ENCODE measurements at regions not wholly inside any gene's neighbourhood (a gene's known extent, or its start where the extent isn't known, plus 50 kb on each side); places are given as distances from the start of the nearest gene placed in this dataset.

DNA sequence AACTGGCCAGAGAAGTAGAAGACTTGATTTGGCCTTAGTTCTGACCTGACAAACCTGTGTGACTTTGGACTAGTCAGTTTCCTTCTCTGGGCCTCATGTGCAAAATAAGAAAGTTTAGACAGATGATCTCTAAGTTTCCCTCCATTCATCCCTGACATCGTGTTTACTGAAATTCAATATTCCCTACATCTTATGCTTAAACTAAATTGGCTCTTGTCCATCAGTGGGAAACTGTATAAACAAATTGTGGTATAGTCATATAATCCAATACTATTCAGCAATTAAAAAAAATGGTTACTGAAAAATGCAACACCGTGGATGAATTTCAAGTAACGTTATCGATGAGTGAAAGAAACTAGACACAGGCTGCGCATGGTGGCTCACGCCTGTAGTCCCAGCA lies 64.4 kb upstream of the HRH1 start:
- DNase-seq, result no peak

- DNase-seq, result no peak
Measured at GRCh38 chr3:11090551-11090950, 63.7 kb upstream of the HRH1 start.

DNA sequence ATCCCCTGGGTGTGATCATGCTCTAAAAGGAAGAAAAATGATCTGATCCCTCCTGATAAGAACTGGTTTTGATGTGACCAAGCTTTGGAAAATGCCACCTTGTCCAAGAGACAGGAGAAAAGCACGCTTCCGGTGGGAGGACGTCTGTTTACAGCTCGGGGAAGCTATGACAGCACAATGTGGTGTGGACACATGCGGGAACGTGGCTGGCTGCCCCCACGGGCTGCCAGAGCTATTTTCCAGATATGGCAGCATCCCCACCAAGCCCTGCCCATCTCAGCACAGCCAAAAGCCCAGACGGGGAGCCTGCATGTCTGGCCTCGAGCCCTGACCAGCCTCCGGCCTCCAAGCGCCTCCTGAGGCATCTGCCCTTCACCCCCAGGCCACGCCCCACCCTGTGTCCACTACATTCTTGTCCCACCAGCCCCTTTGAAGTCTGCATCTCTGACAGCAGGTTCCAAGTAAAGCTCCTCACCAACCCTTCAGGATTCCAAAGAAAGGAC lies 63.2 kb upstream of the HRH1 start:
- no peak for DNase-seq

DNA sequence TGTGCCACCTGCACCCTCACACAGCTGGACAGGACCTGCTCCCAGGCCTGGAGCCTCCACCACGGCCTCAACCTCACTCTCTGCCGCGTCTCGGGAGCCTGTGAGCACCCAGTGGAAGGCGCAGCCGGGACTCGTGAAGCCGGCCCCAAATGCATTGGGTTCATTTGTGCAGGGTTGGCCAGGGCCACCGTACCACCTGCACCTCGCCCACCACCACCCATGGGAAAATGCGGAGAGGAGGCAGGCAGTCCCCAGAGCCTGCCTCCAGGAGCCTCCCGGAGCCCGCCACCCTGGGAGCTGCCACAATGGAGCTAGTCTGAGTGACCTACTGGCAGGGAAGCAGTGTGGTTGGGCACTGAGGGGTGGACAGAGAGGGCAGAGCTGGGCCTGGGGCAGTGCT lies 62.5 kb upstream of the HRH1 start:
- DNase-seq, result no peak

GRCh38 chr3:11093823-11094340 lies 60.4 kb upstream of the HRH1 start:
- DNase-seq, result no peak

DNA sequence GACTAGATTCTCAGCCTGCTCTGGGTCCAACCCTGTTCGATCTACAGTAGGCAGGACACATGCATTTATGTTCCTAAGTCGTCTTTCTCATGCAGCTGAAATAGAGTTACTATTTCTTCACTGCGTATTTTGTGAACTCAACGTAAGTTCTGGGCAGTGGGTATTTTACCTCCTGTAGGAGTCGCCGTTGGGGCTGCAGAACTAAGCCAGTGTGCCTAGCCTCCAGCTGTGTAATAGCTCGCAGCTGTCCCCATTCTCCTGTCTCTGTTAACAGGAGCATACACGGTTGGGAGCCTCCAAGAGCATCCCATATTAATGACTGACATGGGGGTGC lies 58.4 kb upstream of the HRH1 start:
- peak; percentile 11 for DNase-seq

DNA sequence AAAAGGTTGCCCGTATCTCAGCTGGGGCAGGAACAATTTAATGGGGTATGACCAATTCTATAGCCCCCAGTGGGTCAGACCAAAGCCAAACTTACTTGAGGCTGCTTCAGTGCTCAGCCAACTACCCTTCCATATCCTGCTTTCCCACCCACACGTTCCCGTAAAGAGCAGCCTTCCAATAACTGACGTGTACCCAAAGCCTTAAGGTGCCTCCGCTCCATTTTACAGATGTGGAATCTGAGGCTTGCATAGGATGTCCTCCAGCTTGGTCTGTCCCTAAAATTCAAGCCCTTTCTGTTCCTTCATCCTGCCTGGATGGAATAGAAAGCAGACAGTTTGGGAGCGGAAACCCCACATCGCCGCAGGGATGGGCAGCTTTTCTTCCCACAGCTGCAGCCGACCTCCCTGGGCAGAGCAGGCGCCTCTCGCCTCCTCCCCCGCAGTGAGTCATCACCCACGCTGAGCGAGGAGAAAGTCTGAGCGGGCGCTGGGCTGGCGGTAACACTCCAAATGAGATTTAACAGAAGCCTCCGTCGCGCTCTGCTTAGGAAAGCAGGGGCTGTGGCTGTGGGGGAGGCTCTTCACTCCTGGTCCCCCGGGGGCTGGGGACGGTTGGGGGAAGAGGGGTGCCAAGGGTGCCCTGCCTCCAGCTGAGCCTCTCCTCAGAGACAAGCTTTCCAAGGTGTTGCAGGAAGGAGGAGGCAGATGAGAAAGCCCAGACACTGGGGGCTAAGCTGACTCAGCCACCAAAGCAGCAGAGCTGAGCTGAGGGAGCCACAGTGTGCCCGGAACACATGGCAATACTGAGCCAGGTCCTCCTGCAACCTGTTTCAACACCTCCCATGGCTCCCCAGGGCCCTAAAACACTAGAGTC lies 57.8 kb upstream of the HRH1 start:
- peak; percentile 52 for DNase-seq

GRCh38 chr3:11099306-11099705 lies 55.0 kb upstream of the HRH1 start:
- no peak for DNase-seq
